ENCODE measurements at regions not wholly inside any gene's neighbourhood (a gene's known extent, or its start where the extent isn't known, plus 50 kb on each side); places are given as distances from the start of the nearest gene placed in this dataset.
A peak's percentile ranks its signal among the peaks of the same experiment; 100 is the strongest.

DNA sequence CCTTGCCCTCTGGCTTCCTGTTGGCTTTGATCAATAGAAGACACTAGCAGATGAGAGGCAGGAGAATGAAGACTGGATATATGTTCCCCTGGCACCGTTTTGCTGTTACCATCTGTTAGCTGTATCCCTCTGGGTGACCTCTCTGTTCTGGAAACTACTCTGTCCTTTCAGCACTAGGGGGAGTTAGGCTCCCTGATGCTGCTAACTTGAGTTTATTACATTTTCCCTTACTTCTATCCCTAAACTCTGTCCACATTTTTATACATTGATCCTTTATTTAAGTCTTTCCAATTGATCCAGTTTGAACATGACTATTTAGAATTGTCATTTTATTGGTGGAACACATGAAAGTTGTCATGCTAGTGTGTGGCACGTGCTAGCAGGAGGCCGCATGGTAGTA lies 1014.3 kb upstream of the CDH2 start:
- Histone ChIP-seq H3K4ac (replicated peaks; ENCODE audit: insufficient read length, low read depth, low read length) (no peak overlapping the region), H2BK20ac (ENCODE audit: low read length) (no peak overlapping the region), H3K27me3 (replicated peaks in 1 of 4; ENCODE audit: control insufficient read depth in 3 of 4, extremely low read depth in 1 of 4, insufficient read depth in 3 of 4, low read length in 3 of 4) (no peaks in the 10 kb centered on the region), H4K91ac (replicated peaks; ENCODE audit: insufficient read length, low read length) (no peak overlapping the region), H3K18ac (ENCODE audit: extremely low read depth, low read length) (no peak overlapping the region), H3K4me3 (ENCODE audit: extremely low read depth in 1 of 4, insufficient read depth in 2 of 4, low read depth in 3 of 4, low read length in 4 of 4) (no peak overlapping the region), H3K79me1 (ENCODE audit: low read depth, low read length) (no peaks in the 10 kb centered on the region), H2BK15ac (ENCODE audit: low read length) (no peak overlapping the region), H2BK5ac (ENCODE audit: low read depth, low read length) (no peak overlapping the region), H3K9ac (replicated peaks in 1 of 4; ENCODE audit: extremely low read depth in 1 of 4, low read depth in 3 of 4, low read length in 3 of 4) (no peak overlapping the region), H3K36me3 (ENCODE audit: control insufficient read depth in 2 of 4, insufficient read depth in 4 of 4, low read length in 3 of 4) (no peaks in the 10 kb centered on the region), H3K9me3 (ENCODE audit: insufficient read depth in 2 of 2, low read depth in 1 of 2, low read length in 1 of 2) (no peaks in the 10 kb centered on the region), H3K79me2 (ENCODE audit: control insufficient read depth in 1 of 2, insufficient read depth in 2 of 2, low read length in 2 of 2) (no peaks in the 10 kb centered on the region), H3K56ac (replicated peaks; ENCODE audit: insufficient read length, low read depth, low read length) (no peak overlapping the region), H3K27ac (ENCODE audit: low read depth, low read length) (no peak overlapping the region), H3K4me1 (replicated peaks in 1 of 4; ENCODE audit: control insufficient read depth in 3 of 4, insufficient read depth in 4 of 4, low read length in 3 of 4) (no peaks in the 10 kb centered on the region; a peak in 1 of 7 replicates), H4K5ac (ENCODE audit: insufficient read length, low read depth, low read length) (no peak overlapping the region), H2BK12ac (ENCODE audit: low read depth, low read length) (no peak overlapping the region), H3K23me2 (ENCODE audit: low read depth, low read length) (no peaks in the 10 kb centered on the region), H3K23ac (ENCODE audit: insufficient read length) (no peak overlapping the region), H3K14ac (ENCODE audit: insufficient read length) (no peak overlapping the region), H2AK5ac (ENCODE audit: low read depth, low read length) (no peak overlapping the region), H4K20me1 (replicated peaks in 1 of 2; ENCODE audit: control insufficient read depth in 1 of 2, insufficient read depth in 2 of 2, low read length in 2 of 2) (no peaks in the 10 kb centered on the region), H2BK120ac (replicated peaks; ENCODE audit: low read depth, low read length) (no peak overlapping the region), H2AFZ (ENCODE audit: low read length) (no peak overlapping the region), H3K4me2 (ENCODE audit: insufficient read depth in 1 of 2, low read depth in 2 of 2, low read length in 2 of 2) (no peak overlapping the region), H4K8ac (ENCODE audit: extremely low read depth, insufficient read depth, low read length) (no peak overlapping the region)
- WGBS, 2 experiments (ENCODE audit: extremely low coverage in 1 of 2, insufficient coverage in 1 of 2, insufficient read length in 1 of 2, insufficient replicate concordance in 2 of 2, low coverage in 1 of 2, low lambda C conversion rate in 2 of 2, missing lambda C conversion rate in 1 of 2) = 79% methylated on average over 3 of the region's 3 CpGs; no CpG with 5 or more reads in 1 of the 2 experiments
- TF ChIP-seq RAD21 (IDR thresholded peaks at IDR 0.05 in 1 of 2, conservative IDR thresholded peaks at IDR 0.05 in 1 of 2; ENCODE audit: low read depth in 2 of 2, low read length in 2 of 2) (peak; percentile 57 to 68), KDM1A (IDR thresholded peaks at IDR 0.05; ENCODE audit: borderline replicate concordance, low read length) (peak; percentile 22; the same call in 1 of the 2 replicates), POU5F1 (IDR thresholded peaks at IDR 0.05; ENCODE audit: low read depth, low read length) (no peak)
- TF ChIP-seq, protein P1, sequence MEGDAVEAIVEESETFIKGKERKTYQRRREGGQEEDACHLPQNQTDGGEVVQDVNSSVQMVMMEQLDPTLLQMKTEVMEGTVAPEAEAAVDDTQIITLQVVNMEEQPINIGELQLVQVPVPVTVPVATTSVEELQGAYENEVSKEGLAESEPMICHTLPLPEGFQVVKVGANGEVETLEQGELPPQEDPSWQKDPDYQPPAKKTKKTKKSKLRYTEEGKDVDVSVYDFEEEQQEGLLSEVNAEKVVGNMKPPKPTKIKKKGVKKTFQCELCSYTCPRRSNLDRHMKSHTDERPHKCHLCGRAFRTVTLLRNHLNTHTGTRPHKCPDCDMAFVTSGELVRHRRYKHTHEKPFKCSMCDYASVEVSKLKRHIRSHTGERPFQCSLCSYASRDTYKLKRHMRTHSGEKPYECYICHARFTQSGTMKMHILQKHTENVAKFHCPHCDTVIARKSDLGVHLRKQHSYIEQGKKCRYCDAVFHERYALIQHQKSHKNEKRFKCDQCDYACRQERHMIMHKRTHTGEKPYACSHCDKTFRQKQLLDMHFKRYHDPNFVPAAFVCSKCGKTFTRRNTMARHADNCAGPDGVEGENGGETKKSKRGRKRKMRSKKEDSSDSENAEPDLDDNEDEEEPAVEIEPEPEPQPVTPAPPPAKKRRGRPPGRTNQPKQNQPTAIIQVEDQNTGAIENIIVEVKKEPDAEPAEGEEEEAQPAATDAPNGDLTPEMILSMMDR (IDR thresholded peaks at IDR 0.05; ENCODE audit: control extremely low read depth in 1 of 3, insufficient read depth in 1 of 3, low read depth in 1 of 3, low read length in 3 of 3) = peak in 1 of 3 experiments; percentile 68; a peak in 2 of 4 replicates
- CTCF ChIA-PET (ENCODE audit: partially characterized antibody) = interaction anchor here (0.7 to 1.7 kb wide), 10 partner anchors 9 to 683 kb away, joined by 3 to 5 read pairs (median 4); no protein-coding TSS in a partner anchor
- DNase-seq (ENCODE audit: low read depth in 1 of 2, low spot score in 2 of 2) (no peak), FAIRE-seq (peak; percentile 71)
- POLR2A ChIA-PET (ENCODE audit: partially characterized antibody) = no interaction called here
